COLO829 (cell line): ENCODE measurements at regions not wholly inside any gene's neighbourhood (a gene's known extent, or its start where the extent isn't known, plus 50 kb on each side); places are given as distances from the start of the nearest gene placed in this dataset.
"Not testable (repeated sequence)": the region's sequence is repeated elsewhere in the genome, so short reads cannot be mapped to it uniquely, and the experiment has no call there.

Experiments used
- DNase-seq: peaks from one replicate; pipeline ENCODE4 v3.0.0; 2012; ENCODE audit warnings: low spot score

- DNase-seq: no peak
These were observed 123.8 kb upstream of the CDH5 start for GRCh38 chr16:66242672-66243071.

GRCh38 chr16:66242206-66242605 lies 124.3 kb upstream of the CDH5 start:
- DNase-seq: not testable (repeated sequence)

GRCh38 chr16:66240631-66241395 lies 125.7 kb upstream of the CDH5 start:
- DNase-seq: peak; percentile 54

GRCh38 chr16:66240088-66240487 lies 126.4 kb upstream of the CDH5 start:
- DNase-seq: no peak

- no peak for DNase-seq
These were observed 127.8 kb upstream of the CDH5 start for GRCh38 chr16:66238696-66239095.

- DNase-seq: no peak
These were observed 130.2 kb upstream of the CDH5 start for GRCh38 chr16:66236301-66236700.

GRCh38 chr16:66231452-66232160 lies 134.9 kb upstream of the CDH5 start:
- no peak for DNase-seq

GRCh38 chr16:66229651-66230050 lies 136.8 kb upstream of the CDH5 start:
- DNase-seq: no peak

GRCh38 chr16:66228792-66229191 lies 137.7 kb upstream of the CDH5 start:
- no peak for DNase-seq

GRCh38 chr16:66227766-66228530 lies 138.5 kb upstream of the CDH5 start:
- DNase-seq: no peak

GRCh38 chr16:66226762-66227161 lies 139.7 kb upstream of the CDH5 start:
- DNase-seq: no peak

GRCh38 chr16:66225696-66226095 lies 140.8 kb upstream of the CDH5 start:
- no peak for DNase-seq

- DNase-seq: no peak
These were observed 141.9 kb upstream of the CDH5 start for GRCh38 chr16:66224626-66225025.

GRCh38 chr16:66224186-66224585 lies 142.3 kb upstream of the CDH5 start:
- no peak for DNase-seq

- DNase-seq: peak; percentile 15
These were observed 143.2 kb upstream of the CDH5 start for GRCh38 chr16:66223176-66223780.

GRCh38 chr16:66222756-66223155 lies 143.7 kb upstream of the CDH5 start:
- DNase-seq: no peak

- no peak for DNase-seq
These were observed 145.8 kb upstream of the CDH5 start for GRCh38 chr16:66220702-66221101.

GRCh38 chr16:66219491-66219890 lies 147.0 kb upstream of the CDH5 start:
- no peak for DNase-seq

GRCh38 chr16:66212428-66212827 lies 154.1 kb upstream of the CDH5 start:
- no peak for DNase-seq

- DNase-seq: no peak
These were observed 154.8 kb upstream of the CDH5 start for GRCh38 chr16:66211651-66212050.

GRCh38 chr16:66207883-66208265 lies 158.6 kb upstream of the CDH5 start:
- DNase-seq: no peak

GRCh38 chr16:66207139-66207882 lies 159.2 kb upstream of the CDH5 start:
- DNase-seq: no peak
